Natural killer cell treated with Interleukin-12 subunit alpha and Interleukin-12 subunit beta and Interleukin-15 and Interleukin-18, amount 100 ng/mL, for 72 hours (primary cell): ENCODE measurements at regions not wholly inside any gene's neighbourhood (a gene's known extent, or its start where the extent isn't known, plus 50 kb on each side); places are given as distances from the start of the nearest gene placed in this dataset.

Source experiments
- ATAC-seq, 2 donors: fragments of 150-1000 bp; cut with Tn5 transposase in 1 of 2; sonication (Bioruptor Pico), chemical (Tn5 transposase) in 1 of 2; 2 replicates each; pipeline ENCODE4 v1.10.0; 2021
- DNase-seq: peaks from one replicate; pipeline ENCODE4 v3.0.0; 2022; ENCODE audit warnings: low spot score
- H3K27ac Mint-ChIP-seq, 2 donors: 1 replicate in 1 of 2; 2 replicates in 1 of 2; pipeline ENCODE4 v1.8.0; 2022; ENCODE audit warnings: mixed read lengths in 2 of 2, mild to moderate bottlenecking in 1 of 2, moderate library complexity in 1 of 2
- H3K27me3 Mint-ChIP-seq, 2 donors: 1 replicate in 1 of 2; 2 replicates in 1 of 2; pipeline ENCODE4 v1.8.0; 2022; ENCODE audit warnings: mixed read lengths in 2 of 2
- H3K36me3 Mint-ChIP-seq: one replicate; pipeline ENCODE4 v1.8.0; 2022; ENCODE audit warnings: mixed read lengths
- H3K4me1 Mint-ChIP-seq, 2 donors: 1 replicate in 1 of 2; 2 replicates in 1 of 2; pipeline ENCODE4 v1.8.0; 2022; ENCODE audit warnings: low read depth in 2 of 2, mixed read lengths in 2 of 2, mild to moderate bottlenecking in 1 of 2
- H3K4me3 Mint-ChIP-seq: one replicate; pipeline ENCODE4 v1.8.0; 2022; ENCODE audit warnings: mixed read lengths
- H3K9me3 Mint-ChIP-seq: 2 replicates; pipeline ENCODE4 v1.8.0; 2022; ENCODE audit warnings: mixed read lengths

DNA sequence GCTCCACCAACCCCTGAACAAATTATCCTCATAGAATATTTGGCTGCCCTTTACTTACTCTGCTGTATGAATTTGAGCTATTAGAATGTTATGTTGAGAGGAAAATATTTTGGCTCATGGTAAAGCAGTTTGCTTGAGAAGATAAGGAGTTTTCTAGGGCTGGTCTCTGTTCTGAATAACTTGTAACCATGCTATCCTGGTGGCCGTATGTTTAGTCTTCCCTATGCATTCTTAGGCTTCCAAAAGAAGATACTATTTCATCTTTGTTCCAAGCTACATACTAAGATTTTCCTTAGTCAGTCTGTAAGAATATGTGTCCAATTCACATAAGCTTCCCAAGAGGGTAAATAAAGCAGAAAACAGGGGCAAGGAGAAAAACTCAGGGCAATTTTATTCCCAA is 1105.1 kb upstream of the PIK3C3 start:
- H3K36me3 Mint-ChIP-seq, result no peaks in the 10 kb centered on the region
- H3K4me1 Mint-ChIP-seq, result no peaks in the 10 kb centered on the region
- no peak overlapping the region for H3K27ac Mint-ChIP-seq
- H3K4me3 Mint-ChIP-seq, result no peak overlapping the region
- DNase-seq (no peak), ATAC-seq (no peak)
- peaks cover 13% of the 10 kb centered on the region for H3K9me3 Mint-ChIP-seq
- H3K27me3 Mint-ChIP-seq, result no peaks in the 10 kb centered on the region

DNA sequence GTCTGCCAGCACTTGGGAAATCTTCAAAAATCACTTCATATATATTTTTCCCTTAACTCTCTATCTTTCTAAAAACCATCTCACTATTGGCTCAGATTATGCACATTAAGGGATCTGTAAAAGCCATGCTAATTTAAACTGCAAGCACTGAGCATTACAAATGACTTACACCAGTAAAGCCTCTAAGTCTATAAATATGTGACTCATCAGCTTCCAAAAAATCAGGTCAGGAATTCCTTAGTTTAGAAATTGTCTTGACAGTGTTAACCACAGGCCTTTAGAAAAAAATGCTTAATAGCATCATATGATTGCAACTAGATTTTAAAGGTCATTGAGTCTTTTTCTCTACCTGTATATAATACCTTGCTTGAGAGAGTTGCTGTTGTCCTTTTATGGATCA is 1113.6 kb upstream of the PIK3C3 start:
- H3K27me3 Mint-ChIP-seq, result no peaks in the 10 kb centered on the region
- no peak for DNase-seq
- ATAC-seq, result no peak
- peaks cover 6% of the 10 kb centered on the region for H3K36me3 Mint-ChIP-seq
- H3K4me3 Mint-ChIP-seq, result no peak overlapping the region
- no peaks in the 10 kb centered on the region for H3K4me1 Mint-ChIP-seq
- peaks cover 21% of the 10 kb centered on the region for H3K9me3 Mint-ChIP-seq
- H3K27ac Mint-ChIP-seq, result no peak overlapping the region

DNA sequence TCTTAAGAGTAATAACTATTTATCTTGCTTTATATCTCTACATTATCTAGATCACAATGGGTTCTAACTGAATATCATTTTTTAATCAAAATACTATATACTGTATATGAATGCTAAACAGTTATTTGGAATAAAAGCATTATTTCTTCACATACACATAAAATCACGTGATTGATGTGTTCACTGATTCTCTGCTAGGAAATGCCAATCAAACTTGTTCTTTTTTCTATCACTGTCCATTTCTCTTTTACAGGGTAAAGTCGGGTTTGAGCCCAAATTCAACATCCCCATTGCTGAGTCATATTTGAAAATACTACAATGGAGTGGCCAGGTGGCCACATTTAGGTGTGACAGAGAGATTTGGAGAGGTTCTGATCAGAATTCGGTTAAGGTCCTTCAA is 1114.0 kb upstream of the PIK3C3 start:
- H3K4me3 Mint-ChIP-seq, result no peak overlapping the region
- no peak overlapping the region for H3K27ac Mint-ChIP-seq
- no peaks in the 10 kb centered on the region for H3K27me3 Mint-ChIP-seq
- H3K9me3 Mint-ChIP-seq, result peaks cover 21% of the 10 kb centered on the region
- peaks cover 6% of the 10 kb centered on the region for H3K36me3 Mint-ChIP-seq
- no peaks in the 10 kb centered on the region for H3K4me1 Mint-ChIP-seq
- ATAC-seq, result no peak
- no peak for DNase-seq

DNA sequence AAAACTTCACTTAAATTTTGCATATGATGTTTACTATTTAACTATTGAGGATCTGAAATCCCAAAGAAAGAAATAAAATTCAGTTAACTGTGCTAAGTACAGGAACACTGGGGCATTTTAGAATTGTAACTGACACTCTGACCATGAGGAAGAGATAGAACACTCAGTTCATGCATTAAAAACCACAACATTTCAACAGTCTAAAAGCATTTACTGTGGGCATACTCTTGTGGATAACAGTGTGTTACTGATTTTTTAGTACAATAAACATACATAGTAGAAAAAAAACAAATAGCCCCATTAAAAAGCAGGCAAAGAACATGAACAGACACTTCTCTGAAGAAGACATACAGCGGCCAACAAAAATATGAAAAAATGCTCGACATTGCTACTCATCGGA is 1122.7 kb upstream of the PIK3C3 start:
- peaks cover 2% of the 10 kb centered on the region for H3K9me3 Mint-ChIP-seq

DNA sequence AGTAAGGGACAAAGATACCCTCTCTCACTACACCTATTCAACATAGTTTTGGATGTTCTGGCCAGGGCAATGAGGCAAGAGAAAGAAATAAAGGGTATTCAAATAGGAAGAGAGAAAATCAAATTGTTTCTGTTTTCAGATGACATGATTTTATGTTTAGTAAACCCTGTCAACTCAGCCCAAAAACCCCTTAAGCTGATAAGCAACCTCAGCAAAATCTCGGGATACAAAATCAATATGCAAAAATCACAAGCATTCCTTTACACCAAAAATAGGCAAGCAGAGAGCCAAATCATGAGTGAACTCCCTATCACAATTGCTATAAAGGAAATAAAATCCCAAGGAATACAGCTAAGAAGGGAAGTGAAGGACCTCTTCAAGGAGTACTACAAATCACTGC is 1130.7 kb upstream of the PIK3C3 start:
- no peak for ATAC-seq
- peaks cover 28% of the 10 kb centered on the region for H3K9me3 Mint-ChIP-seq
- H3K27ac Mint-ChIP-seq, result no peak overlapping the region
- H3K27me3 Mint-ChIP-seq, result no peaks in the 10 kb centered on the region
- no peak overlapping the region for H3K4me3 Mint-ChIP-seq
- no peak for DNase-seq
- peaks cover 13% of the 10 kb centered on the region for H3K36me3 Mint-ChIP-seq
- no peaks in the 10 kb centered on the region for H3K4me1 Mint-ChIP-seq

More for the DNA sequence above, 1122.7 kb upstream of the PIK3C3 start:
- Mint-ChIP-seq H3K36me3 (no peaks in the 10 kb centered on the region), H3K27me3 (no peaks in the 10 kb centered on the region), H3K4me3 (no peak overlapping the region), H3K27ac (no peak overlapping the region), H3K4me1 (no peaks in the 10 kb centered on the region)
- ATAC-seq (no peak), DNase-seq (no peak)

DNA sequence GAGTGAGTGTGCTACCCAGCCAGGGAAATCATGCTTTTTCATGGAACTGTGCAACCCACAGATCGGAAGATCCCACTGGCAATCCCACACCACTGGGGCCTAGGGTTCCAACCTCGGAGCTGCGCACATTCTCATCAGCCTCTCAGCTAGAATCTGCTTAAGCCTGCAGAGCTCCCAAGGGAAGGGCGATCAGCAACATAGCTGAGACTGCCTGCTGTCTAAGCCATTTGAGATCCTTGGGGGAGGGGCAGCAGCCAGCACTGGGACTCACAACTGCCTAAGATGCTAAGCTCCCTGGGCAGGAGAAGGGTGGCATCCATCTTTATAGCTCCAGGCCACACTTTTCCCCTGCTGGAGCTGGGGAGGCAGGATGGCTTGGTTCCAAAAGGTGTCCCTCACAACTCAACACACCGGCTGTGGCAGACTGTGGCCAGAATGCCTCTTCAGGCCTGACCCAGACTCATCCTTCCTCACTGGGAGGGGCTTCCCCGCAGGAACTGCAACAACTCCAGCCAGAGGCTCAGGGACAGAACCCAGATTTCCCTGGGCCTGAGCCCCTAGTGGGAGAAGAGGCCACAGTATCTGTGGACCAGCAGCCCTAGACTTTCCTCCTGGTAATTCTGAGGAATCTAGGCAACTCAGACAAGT is 1133.3 kb upstream of the PIK3C3 start:
- ATAC-seq (no peak), DNase-seq (no peak)
- no peaks in the 10 kb centered on the region for H3K4me1 Mint-ChIP-seq
- H3K27ac Mint-ChIP-seq, result no peak overlapping the region
- no peak overlapping the region for H3K4me3 Mint-ChIP-seq
- peaks cover 13% of the 10 kb centered on the region for H3K36me3 Mint-ChIP-seq
- no peaks in the 10 kb centered on the region for H3K27me3 Mint-ChIP-seq
- H3K9me3 Mint-ChIP-seq, result peaks cover 31% of the 10 kb centered on the region

DNA sequence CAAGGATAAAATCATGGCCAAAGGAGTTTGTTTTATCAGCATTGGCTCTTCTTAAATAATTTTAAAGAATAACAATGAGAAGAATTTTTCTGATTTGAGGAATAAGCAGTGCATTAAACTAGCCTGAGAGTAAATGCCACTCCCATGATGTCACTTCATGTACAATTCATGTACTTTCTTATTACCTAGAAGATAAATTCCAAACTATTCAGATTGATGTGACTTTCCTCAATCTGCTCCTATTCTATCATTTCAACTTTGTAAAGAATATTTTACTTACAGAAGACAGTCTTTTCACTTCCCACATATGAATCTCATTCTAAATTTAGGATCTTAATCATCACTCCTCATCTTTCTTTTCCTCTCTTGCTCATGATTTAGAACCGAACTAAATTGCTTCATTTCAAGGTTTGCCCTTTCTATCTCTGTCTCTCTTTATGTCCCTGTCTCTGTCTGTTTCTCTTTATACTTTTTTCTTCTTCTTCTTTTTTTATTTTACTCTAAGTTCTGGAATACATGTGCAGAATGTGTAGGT is 1142.0 kb upstream of the PIK3C3 start:
- H3K4me3 Mint-ChIP-seq, result no peak overlapping the region
- no peaks in the 10 kb centered on the region for H3K27me3 Mint-ChIP-seq
- H3K36me3 Mint-ChIP-seq, result no peaks in the 10 kb centered on the region
- no peak for DNase-seq
- peaks cover 4% of the 10 kb centered on the region for H3K9me3 Mint-ChIP-seq
- no peak for ATAC-seq
- H3K4me1 Mint-ChIP-seq, result no peaks in the 10 kb centered on the region
- no peak overlapping the region for H3K27ac Mint-ChIP-seq

DNA sequence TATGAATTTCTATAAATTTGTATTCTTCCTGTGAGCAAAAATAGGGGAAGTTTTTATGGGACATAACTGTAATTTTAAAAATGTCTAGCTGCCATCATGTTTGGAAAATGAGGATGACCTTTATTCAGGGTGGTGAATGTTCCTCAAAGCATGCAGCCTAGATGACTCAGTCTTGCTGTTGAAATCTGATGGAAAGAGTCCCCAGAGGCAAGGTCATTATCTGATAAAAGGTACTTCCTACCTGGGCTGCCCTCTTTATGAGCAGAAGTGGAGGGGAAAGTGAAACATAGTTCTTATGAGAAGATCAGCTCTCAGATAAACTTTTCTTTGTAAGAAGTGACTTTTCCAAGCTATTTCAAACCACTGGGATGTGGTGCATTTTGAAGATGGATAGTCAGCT is 1144.7 kb upstream of the PIK3C3 start:
- Mint-ChIP-seq H3K9me3 (peaks cover 4% of the 10 kb centered on the region), H3K27me3 (no peaks in the 10 kb centered on the region), H3K4me3 (no peak overlapping the region), H3K4me1 (no peaks in the 10 kb centered on the region), H3K36me3 (no peaks in the 10 kb centered on the region), H3K27ac (no peak overlapping the region)
- no peak for DNase-seq
- no peak for ATAC-seq

DNA sequence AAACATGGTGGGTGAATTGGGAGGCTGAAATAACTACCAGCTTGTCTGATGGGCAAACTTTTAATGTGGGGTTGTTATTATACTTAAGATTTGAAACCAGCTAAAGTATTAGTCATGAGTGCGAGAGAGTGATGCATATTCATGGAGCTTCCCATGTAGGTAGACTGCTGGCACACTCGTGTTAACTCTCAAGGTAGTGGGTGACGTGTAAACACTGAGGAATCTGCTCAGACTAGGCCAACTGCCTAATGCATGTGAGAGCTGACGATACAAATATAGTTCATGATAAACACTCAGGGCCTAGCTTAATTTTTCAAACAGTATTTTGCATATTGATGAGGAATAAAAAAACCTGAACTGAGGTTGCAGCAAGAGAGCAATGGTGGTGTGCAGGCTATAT is 1165.7 kb upstream of the PIK3C3 start:
- peaks cover 7% of the 10 kb centered on the region for H3K9me3 Mint-ChIP-seq
- no peaks in the 10 kb centered on the region for H3K27me3 Mint-ChIP-seq
- H3K27ac Mint-ChIP-seq, result no peak overlapping the region
- H3K36me3 Mint-ChIP-seq, result no peaks in the 10 kb centered on the region
- no peak overlapping the region for H3K4me3 Mint-ChIP-seq
- H3K4me1 Mint-ChIP-seq, result no peaks in the 10 kb centered on the region
- DNase-seq (no peak), ATAC-seq (no peak)

DNA sequence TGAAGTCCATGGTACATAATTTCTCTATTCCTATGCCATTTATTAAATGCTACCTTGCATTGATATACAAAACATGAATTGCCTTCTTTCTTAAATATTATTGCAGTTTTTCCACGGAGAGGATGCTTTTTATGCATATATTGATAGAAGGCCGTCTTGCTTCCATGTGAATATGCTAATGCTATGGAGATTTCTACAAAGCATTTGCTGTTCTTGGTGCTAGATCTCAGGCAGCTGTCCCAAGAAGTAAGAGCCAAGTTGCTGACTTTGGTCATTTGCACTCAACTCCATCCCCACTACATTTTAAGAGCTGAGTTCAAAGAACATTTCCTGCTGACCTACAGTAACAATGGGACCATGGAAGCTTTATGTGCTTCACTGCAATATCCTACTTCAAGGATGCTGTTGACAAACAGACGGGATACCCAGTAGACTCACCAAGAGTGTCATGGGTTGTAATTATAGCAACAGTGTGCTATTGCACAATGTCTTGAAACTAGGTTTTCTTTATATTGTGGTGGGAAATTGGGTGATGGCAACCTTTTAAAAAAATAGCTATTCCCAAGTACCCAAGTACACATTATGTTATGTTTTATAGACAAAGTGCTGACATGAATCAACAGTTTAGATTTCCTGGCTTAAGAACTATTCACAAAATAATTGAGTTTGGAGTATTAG is 1172.4 kb upstream of the PIK3C3 start:
- DNase-seq (no peak), ATAC-seq (no peak)
- peaks cover 11% of the 10 kb centered on the region for H3K9me3 Mint-ChIP-seq
- H3K4me1 Mint-ChIP-seq, result no peaks in the 10 kb centered on the region
- H3K27me3 Mint-ChIP-seq, result no peaks in the 10 kb centered on the region
- no peak overlapping the region for H3K27ac Mint-ChIP-seq
- peaks cover 6% of the 10 kb centered on the region for H3K36me3 Mint-ChIP-seq
- no peak overlapping the region for H3K4me3 Mint-ChIP-seq

DNA sequence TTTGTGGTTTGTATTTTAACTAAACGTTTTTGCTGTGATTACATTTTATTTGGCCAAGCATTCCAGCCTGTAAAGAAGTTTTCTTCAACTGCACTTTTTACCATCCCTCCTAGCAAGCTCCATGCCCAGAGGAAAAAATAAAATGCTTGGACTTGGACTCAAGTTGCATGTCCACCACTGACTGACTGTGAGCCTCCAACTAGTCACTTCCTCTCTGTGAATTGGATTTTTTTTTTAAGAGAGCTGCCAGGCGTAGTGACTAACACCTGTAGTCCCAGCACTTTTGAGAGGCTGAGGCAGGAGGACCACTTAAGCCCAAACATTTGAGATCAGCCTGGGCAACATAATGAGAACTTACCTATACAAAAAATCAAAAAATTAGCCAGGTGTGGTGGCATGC is 1185.2 kb upstream of the PIK3C3 start:
- H3K4me3 Mint-ChIP-seq, result no peak overlapping the region
- H3K9me3 Mint-ChIP-seq, result peaks cover 5% of the 10 kb centered on the region
- no peaks in the 10 kb centered on the region for H3K36me3 Mint-ChIP-seq
- no peaks in the 10 kb centered on the region for H3K4me1 Mint-ChIP-seq
- ATAC-seq (no peak), DNase-seq (no peak)
- H3K27ac Mint-ChIP-seq, result no peak overlapping the region
- no peaks in the 10 kb centered on the region for H3K27me3 Mint-ChIP-seq

DNA sequence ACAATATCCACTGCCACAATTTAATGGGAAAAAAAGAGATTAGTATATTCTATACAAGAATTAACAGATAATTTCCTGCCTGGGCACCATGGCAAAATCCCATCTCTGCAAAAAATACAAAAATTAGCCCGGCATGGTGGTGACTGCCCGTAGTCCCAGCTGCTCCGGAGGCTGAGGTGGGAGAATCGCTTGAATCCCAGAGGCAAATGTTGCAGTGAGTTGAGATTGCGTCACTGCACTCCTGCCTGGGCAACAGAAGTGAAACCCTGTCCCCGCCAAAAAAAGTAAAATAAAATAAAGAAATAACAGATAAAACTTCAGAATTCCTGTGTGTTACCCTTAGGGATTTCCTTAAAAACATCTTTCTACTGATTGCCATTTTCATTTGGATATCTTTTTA is 1194.8 kb upstream of the PIK3C3 start:
- Mint-ChIP-seq H3K4me3 (no peak overlapping the region), H3K27me3 (no peaks in the 10 kb centered on the region), H3K36me3 (no peaks in the 10 kb centered on the region), H3K9me3 (peaks cover 17% of the 10 kb centered on the region), H3K4me1 (no peaks in the 10 kb centered on the region), H3K27ac (no peak overlapping the region)
- no peak for DNase-seq
- ATAC-seq, result no peak

DNA sequence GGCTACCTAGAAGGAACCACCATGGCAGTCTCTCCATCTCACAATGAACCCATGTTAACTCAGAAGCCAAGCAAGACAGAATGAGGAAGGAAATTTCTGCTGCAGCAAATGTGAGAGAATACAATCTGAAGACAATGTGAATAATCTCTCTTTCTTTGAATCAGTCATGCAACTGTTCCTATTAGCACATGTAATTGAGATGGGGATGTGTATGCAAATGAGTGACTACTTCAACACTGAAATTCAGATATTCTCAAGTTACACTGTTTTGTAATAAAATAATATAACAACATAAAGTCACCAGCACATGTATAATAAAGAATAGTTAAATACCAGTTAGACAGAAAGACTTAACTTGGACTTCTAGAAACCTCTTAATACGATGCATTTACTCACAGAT is 1200.6 kb upstream of the PIK3C3 start:
- no peaks in the 10 kb centered on the region for H3K27me3 Mint-ChIP-seq

DNA sequence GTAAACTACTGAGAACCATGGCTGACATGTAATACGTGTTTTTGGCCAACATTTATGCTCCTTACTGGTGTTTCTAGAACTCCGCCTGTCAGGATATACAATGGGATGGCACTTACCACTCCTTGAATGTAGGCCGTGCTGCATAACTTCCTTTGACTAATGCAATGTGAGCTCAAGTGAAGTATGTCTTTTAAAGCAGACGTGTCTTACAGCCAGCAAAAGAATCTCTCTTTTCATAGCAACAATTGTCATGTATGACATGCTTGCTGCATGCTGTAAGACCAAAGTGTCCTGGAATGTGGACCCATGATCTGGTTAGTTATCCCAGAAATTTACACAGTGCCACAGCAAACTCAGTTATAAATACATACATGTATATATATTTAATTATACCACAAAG is 1202.7 kb upstream of the PIK3C3 start:
- no peak overlapping the region for H3K27ac Mint-ChIP-seq
- H3K36me3 Mint-ChIP-seq, result peaks cover 5% of the 10 kb centered on the region
- DNase-seq (no peak), ATAC-seq (no peak)
- H3K27me3 Mint-ChIP-seq, result no peaks in the 10 kb centered on the region
- H3K4me3 Mint-ChIP-seq, result no peak overlapping the region
- H3K9me3 Mint-ChIP-seq, result peaks cover 15% of the 10 kb centered on the region
- no peaks in the 10 kb centered on the region for H3K4me1 Mint-ChIP-seq

More for the DNA sequence above, 1200.6 kb upstream of the PIK3C3 start:
- Mint-ChIP-seq H3K36me3 (no peaks in the 10 kb centered on the region), H3K4me3 (no peak overlapping the region), H3K27ac (no peak overlapping the region), H3K4me1 (no peaks in the 10 kb centered on the region), H3K9me3 (peaks cover 15% of the 10 kb centered on the region)
- no peak for ATAC-seq
- no peak for DNase-seq
